ENCODE measurements at regions not wholly inside any gene's neighbourhood (a gene's known extent, or its start where the extent isn't known, plus 50 kb on each side); places are given as distances from the start of the nearest gene placed in this dataset.

GRCh38 chr7:116083796-116084195 is 53.2 kb upstream of the TFEC start:
- H3K27ac ChIP-seq (ENCODE audit: low read depth in 2 of 2, low read length in 1 of 2) = no peak overlapping the region
- no peak overlapping the region for H3K9ac ChIP-seq
- H2AFZ ChIP-seq (ENCODE audit: low read depth) = no peak overlapping the region
- WGBS (ENCODE audit: low lambda C conversion rate) = 0% methylated on average over 2 of the region's 2 CpGs
- H3F3A ChIP-seq (replicated peaks; ENCODE audit: insufficient read depth) = no peaks in the 10 kb centered on the region
- H3K27me3 ChIP-seq (ENCODE audit: insufficient read depth) = no peaks in the 10 kb centered on the region
- H3K9me2 ChIP-seq = 0 out of 2 replicates have a peak, but pooled peaks cover 3% of the 10 kb centered on the region
- TF ChIP-seq POLR2AphosphoS5 (IDR thresholded peaks at IDR 0.05; ENCODE audit: low read depth, low read length) (no peak), ELF1 (IDR thresholded peaks at IDR 0.05) (no peak), YY1 (IDR thresholded peaks at IDR 0.05; ENCODE audit: low read depth) (no peak), GATA2 (CRISPR knock-in tag; IDR thresholded peaks at IDR 0.05) (no peak), PBX3 (IDR thresholded peaks at IDR 0.05) (no peak), JUND (IDR thresholded peaks at IDR 0.05) (no peak), FOXJ3 (CRISPR knock-in tag; IDR thresholded peaks at IDR 0.05) (no peak), FOXM1 (IDR thresholded peaks at IDR 0.05; ENCODE audit: low read depth) (no peak), TEAD4 (IDR thresholded peaks at IDR 0.05; ENCODE audit: borderline replicate concordance, insufficient read depth) (no peak), NRF1 (IDR thresholded peaks at IDR 0.05; ENCODE audit: low read depth, low read length) (no peak), TAF1 (IDR thresholded peaks at IDR 0.05; ENCODE audit: borderline replicate concordance, low read depth, low read length) (no peak), EZH2phosphoT487 (IDR thresholded peaks at IDR 0.05; ENCODE audit: borderline replicate concordance, low read depth) (no peak), TCF12 (IDR thresholded peaks at IDR 0.05) (no peak), RXRA (IDR thresholded peaks at IDR 0.05; ENCODE audit: borderline replicate concordance, low read depth) (no peak), RCOR1 (IDR thresholded peaks at IDR 0.05; ENCODE audit: low read length) (no peak), RAD21 (IDR thresholded peaks at IDR 0.05; ENCODE audit: low read length) (no peak)
- H3K4me2 ChIP-seq = no peak overlapping the region
- CTCF ChIA-PET = interaction anchor here (0.9 to 2.3 kb wide), 3 partner anchors 11 to 39 kb away, joined by 3 to 6 read pairs (median 3); no protein-coding TSS in a partner anchor
- no peaks in the 10 kb centered on the region for H3K79me2 ChIP-seq (ENCODE audit: insufficient read depth)
- DNase-seq = no peak
- H3K4me1 ChIP-seq (ENCODE audit: control insufficient read depth in 1 of 2, insufficient read depth in 2 of 2, low read depth in 1 of 2, low read length in 1 of 2) = no peaks in the 10 kb centered on the region
- no peaks in the 10 kb centered on the region for H3K9me3 ChIP-seq
- H3K4me3 ChIP-seq (ENCODE audit: low read depth in 2 of 2, low read length in 1 of 2) = no peak overlapping the region
- H3K36me3 ChIP-seq (replicated peaks in 1 of 2; ENCODE audit: control insufficient read depth in 1 of 2, insufficient read depth in 2 of 2, low read length in 1 of 2) = no peaks in the 10 kb centered on the region
- no peaks in the 10 kb centered on the region for H4K20me1 ChIP-seq (ENCODE audit: insufficient read depth)
- POLR2A ChIA-PET = no interaction called here

- no peaks in the 10 kb centered on the region for H3K4me1 ChIP-seq (ENCODE audit: control insufficient read depth in 1 of 2, insufficient read depth in 2 of 2, low read depth in 1 of 2, low read length in 1 of 2)
- ChIA-PET POLR2A (no interaction called here), CTCF (interaction anchor here (1.4 kb wide), 1 partner anchor 14 kb away, joined by 4 read pairs; no protein-coding TSS in a partner anchor)
- H3K27ac ChIP-seq (ENCODE audit: low read depth in 2 of 2, low read length in 1 of 2) = no peak overlapping the region
- no peaks in the 10 kb centered on the region for H4K20me1 ChIP-seq (ENCODE audit: insufficient read depth)
- H3K36me3 ChIP-seq (replicated peaks in 1 of 2; ENCODE audit: control insufficient read depth in 1 of 2, insufficient read depth in 2 of 2, low read length in 1 of 2) = no peaks in the 10 kb centered on the region
- 5% methylated on average over 3 of the region's 3 CpGs for WGBS (ENCODE audit: low lambda C conversion rate)
- no peaks in the 10 kb centered on the region for H3K9me3 ChIP-seq
- no peaks in the 10 kb centered on the region for H3F3A ChIP-seq (replicated peaks; ENCODE audit: insufficient read depth)
- no peak overlapping the region for H2AFZ ChIP-seq (ENCODE audit: low read depth)
- DNase-seq = no peak
- no peak overlapping the region for H3K4me2 ChIP-seq
- no peaks in the 10 kb centered on the region for H3K27me3 ChIP-seq (ENCODE audit: insufficient read depth)
- H3K4me3 ChIP-seq (ENCODE audit: low read depth in 2 of 2, low read length in 1 of 2) = no peak overlapping the region
- H3K9me2 ChIP-seq = 0 out of 2 replicates have a peak, but pooled peaks cover 3% of the 10 kb centered on the region
- H3K79me2 ChIP-seq (ENCODE audit: insufficient read depth) = no peaks in the 10 kb centered on the region
- H3K9ac ChIP-seq = no peak overlapping the region
- TF ChIP-seq IRF3 (IDR thresholded peaks at IDR 0.05; ENCODE audit: low read depth, low read length) = no peak
- TF ChIP-seq FOXM1 (IDR thresholded peaks at IDR 0.05; ENCODE audit: low read depth) = no peak
- TF ChIP-seq RXRA (IDR thresholded peaks at IDR 0.05; ENCODE audit: borderline replicate concordance, low read depth) = no peak
- TF ChIP-seq SIN3A (IDR thresholded peaks at IDR 0.05; ENCODE audit: borderline replicate concordance, low read depth, low read length) = no peak
- TF ChIP-seq JUND (IDR thresholded peaks at IDR 0.05) = no peak
- no peak for TF ChIP-seq TEAD4 (IDR thresholded peaks at IDR 0.05; ENCODE audit: borderline replicate concordance, insufficient read depth)
- no peak for TF ChIP-seq RAD21 (IDR thresholded peaks at IDR 0.05; ENCODE audit: low read length)
- no peak for TF ChIP-seq REST (IDR thresholded peaks at IDR 0.05; ENCODE audit: low read depth, low read length)
- TF ChIP-seq GABPA (IDR thresholded peaks at IDR 0.05; ENCODE audit: low read depth) = no peak
Measured at GRCh38 chr7:116086547-116087045, 56.0 kb upstream of the TFEC start.
